ENCODE measurements at regions not wholly inside any gene's neighbourhood (a gene's known extent, or its start where the extent isn't known, plus 50 kb on each side); places are given as distances from the start of the nearest gene placed in this dataset.
A peak's percentile ranks its signal among the peaks of the same experiment; 100 is the strongest.
"Not testable (repeated sequence)": the region's sequence is repeated elsewhere in the genome, so short reads cannot be mapped to it uniquely, and the experiment has no call there.

GRCh38 chr4:67412153-67412712 is 133.1 kb downstream of the CENPC start:
- not testable (repeated sequence) for H3K27ac ChIP-seq

GRCh38 chr4:67403342-67403741 is 142.0 kb downstream of the CENPC start:
- no peak overlapping the region for H3K27ac ChIP-seq
- TF ChIP-seq, protein P1, sequence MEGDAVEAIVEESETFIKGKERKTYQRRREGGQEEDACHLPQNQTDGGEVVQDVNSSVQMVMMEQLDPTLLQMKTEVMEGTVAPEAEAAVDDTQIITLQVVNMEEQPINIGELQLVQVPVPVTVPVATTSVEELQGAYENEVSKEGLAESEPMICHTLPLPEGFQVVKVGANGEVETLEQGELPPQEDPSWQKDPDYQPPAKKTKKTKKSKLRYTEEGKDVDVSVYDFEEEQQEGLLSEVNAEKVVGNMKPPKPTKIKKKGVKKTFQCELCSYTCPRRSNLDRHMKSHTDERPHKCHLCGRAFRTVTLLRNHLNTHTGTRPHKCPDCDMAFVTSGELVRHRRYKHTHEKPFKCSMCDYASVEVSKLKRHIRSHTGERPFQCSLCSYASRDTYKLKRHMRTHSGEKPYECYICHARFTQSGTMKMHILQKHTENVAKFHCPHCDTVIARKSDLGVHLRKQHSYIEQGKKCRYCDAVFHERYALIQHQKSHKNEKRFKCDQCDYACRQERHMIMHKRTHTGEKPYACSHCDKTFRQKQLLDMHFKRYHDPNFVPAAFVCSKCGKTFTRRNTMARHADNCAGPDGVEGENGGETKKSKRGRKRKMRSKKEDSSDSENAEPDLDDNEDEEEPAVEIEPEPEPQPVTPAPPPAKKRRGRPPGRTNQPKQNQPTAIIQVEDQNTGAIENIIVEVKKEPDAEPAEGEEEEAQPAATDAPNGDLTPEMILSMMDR (conservative IDR thresholded peaks at IDR 0.05): no peak

DNA sequence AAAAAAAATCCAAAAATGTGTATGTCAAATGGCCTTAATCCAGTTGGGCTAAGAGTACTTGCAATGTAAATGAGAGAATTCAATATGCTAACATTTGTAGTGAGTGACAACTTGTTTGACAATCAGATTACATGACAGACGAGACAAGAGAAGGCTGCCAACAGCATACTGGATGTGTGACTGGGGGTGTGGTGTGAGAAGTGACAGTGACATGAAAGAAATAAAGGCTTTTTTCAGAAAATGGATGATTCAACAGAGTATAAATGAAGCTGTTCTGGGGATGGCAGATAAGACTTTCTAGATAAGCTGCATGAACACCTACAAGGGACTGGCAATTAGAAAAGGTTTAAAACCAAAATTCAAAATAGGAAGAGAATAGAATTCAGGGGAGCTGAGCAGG is 143.4 kb downstream of the CENPC start:
- TF ChIP-seq, protein P1 (conservative IDR thresholded peaks at IDR 0.05): no peak
- peak overlapping the region; percentile 68 for H3K27ac ChIP-seq

DNA sequence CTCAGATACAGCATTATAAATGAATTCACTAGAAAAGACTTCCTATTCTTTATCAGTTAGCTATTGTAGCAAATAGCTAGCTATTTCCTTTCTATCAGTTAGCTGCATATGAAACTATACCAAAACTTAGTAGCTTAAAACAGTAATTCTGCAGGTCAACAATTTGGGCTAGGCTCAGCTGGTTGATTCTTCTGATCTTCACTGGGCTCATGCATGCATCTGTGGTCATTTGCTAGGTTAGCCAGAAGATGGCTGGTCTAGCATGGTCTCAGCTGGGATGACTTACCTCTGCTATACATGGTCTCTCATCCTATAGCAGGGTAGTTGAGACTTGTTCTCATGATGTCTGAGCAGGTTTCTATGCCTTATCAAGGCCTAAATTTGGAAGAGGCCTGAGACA is 147.4 kb downstream of the CENPC start:
- TF ChIP-seq, protein P1 (conservative IDR thresholded peaks at IDR 0.05): no peak
- no peak overlapping the region for H3K27ac ChIP-seq

DNA sequence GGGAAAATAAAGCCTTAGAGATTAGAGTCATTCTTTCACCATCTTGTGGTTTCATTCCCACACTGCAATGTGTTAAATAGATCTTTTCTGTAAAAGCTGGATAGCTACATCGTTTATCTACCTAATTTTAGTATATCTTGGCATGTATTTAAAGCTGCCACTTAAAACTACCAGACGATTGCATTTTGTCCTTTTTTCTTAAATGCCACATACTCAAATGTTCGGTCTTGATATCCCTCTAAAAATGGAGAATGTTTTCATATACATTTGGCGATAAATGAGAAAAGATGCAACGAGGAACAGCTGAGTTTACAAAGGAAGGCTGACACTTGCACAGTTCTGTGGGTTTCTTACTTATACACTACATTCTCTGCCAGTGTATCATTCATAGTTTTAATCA is 148.3 kb downstream of the CENPC start:
- TF ChIP-seq, protein P1 (conservative IDR thresholded peaks at IDR 0.05): 0 out of 2 replicates have a peak, but pooled peaks have one; percentile 7
- no peak overlapping the region for H3K27ac ChIP-seq

DNA sequence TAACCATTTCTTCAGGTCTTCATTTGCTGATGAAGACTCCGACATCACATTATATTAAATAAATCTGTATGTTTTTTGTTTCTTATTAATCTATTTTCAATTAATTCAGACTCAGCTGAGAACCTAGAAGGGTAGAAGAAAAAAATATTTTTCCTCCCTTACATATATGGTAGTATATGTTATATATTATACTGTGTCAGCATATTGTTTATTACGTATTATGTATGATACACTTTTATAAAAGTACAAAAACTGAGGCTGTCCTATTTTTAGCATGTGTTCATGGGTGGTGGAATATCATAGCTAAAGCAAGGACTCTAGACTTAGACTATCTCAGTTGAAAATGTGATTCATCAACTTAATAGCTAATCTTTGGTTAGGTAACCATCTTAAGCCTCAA is 149.3 kb downstream of the CENPC start:
- H3K27ac ChIP-seq: no peak overlapping the region
- TF ChIP-seq, protein P1 (conservative IDR thresholded peaks at IDR 0.05): no peak

GRCh38 chr4:67394879-67395278 is 150.4 kb downstream of the CENPC start:
- peak overlapping the region; percentile 30; the same call in 1 of the 2 replicates for H3K27ac ChIP-seq
- TF ChIP-seq, protein P1 (conservative IDR thresholded peaks at IDR 0.05): no peak

- peak overlapping the region; percentile 30; the same call in 1 of the 2 replicates for H3K27ac ChIP-seq
- TF ChIP-seq, protein P1 (conservative IDR thresholded peaks at IDR 0.05): peak; percentile 87
Measured at GRCh38 chr4:67393699-67394281, 151.5 kb downstream of the CENPC start.
